HG02588 (cell line): ENCODE measurements at regions not wholly inside any gene's neighbourhood (a gene's known extent, or its start where the extent isn't known, plus 50 kb on each side); places are given as distances from the start of the nearest gene placed in this dataset.

Experiments used
- ATAC-seq: cut with Tn5 transposase; IDR thresholded peaks from one replicate; pipeline ENCODE4 v1.9.1; 2021; ENCODE audit warnings: mild to moderate bottlenecking, moderate library complexity; ENCODE audit not compliant: unreplicated experiment

DNA sequence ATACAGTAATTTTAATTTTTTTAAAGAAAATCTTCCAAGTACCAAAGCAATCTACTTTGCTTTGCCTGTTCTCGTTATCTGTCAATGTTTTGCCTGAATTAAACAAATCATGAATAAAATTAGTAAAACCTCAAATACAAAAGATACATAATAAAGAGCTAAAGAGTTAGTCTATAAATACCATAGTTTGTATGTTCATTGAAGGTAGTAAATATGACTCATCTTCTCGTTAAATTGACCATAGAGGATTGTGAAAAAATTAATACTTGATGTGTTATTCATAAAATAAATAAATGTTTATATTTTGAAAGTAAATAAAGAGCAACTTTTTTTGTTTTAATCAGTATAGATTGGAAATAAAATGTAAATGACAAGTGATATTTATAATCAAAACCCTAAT, 246.5 kb upstream of the PLSCR5 start:
- ATAC-seq, result no peak

DNA sequence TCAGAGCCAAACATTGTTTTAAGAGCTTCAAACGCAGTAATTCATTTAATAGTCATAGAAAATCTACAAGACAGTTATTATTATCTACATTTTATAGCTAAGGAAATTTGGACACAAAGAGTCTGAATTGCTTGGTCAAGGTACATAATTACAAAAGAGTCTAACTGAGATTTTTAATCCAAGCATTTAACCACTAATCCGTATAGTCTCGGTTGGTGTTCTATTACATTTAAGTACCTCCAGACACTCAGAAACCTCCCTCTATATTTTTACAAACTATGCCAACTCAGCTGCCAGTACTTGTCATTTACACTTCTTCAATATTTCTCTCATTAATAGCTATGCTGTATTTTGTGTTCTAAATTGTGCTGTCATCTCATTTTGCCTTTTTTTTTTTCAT, 240.2 kb upstream of the PLSCR5 start:
- ATAC-seq, result no peak

DNA sequence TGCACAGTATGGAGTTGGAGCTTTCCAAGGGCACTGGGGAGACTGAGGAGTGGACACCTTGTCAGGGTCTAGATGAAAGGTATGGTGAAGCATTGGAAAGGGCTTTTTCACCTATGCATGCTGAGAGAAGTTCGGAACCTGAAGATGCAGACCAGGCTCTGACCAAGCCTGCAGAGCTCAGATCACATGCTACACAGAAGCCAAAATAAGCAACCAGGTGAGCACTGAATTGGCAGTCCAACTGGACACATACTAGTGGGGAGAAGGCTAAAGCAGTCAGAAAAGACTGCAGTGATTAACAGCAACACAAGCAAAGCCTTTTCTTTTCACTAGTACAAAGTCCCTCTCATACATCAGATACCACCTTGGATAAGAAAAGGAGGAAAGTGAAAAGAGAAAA, 238.3 kb upstream of the PLSCR5 start:
- no peak for ATAC-seq

DNA sequence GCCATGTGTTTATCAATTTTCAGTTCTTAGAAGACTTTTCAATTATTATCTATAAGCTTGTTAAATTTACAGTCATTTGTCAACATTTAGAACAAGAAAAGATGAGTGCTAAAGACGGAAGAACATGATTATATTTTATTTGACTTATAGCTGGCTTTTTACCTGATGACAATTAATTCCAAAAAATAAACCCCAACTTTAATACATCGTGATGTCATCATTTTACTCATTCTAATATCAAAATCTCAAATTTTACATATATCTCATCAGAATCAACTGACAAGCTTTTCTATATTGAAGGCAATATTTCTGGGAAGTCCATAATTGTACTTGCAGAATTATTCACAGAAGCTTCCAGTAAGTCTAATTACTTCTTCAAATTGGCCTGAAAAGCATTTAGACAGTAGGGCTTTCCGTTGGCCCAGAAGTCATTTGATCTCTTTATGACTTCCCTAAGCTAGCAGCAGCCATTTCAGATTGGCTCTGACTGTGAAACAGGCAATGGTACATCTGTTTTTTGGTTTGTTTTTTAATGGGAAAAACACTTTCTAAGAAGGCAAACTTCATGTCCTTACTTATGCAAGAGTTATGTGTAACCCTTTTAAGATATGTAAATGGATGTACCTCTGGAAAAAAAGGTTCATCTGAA, 234.7 kb upstream of the PLSCR5 start:
- ATAC-seq, result no peak

DNA sequence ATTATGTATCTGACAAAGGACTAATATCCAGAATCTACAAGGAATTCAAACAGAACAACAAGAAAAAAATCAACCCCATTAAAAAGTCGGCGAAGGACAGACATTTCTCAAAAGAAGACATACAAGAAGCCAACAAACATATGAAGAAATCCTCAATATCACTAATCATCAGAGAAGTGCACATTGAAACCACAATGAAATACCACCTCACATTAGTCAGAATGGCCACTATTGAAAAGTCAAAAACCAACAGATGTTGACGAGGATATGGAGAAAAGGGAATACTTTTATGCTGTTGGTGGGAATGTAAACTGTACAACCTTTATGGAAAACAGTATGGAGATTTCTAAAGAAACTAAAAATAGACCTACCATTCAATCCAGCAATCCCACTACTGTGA, 233.1 kb upstream of the PLSCR5 start:
- ATAC-seq, result no peak

DNA sequence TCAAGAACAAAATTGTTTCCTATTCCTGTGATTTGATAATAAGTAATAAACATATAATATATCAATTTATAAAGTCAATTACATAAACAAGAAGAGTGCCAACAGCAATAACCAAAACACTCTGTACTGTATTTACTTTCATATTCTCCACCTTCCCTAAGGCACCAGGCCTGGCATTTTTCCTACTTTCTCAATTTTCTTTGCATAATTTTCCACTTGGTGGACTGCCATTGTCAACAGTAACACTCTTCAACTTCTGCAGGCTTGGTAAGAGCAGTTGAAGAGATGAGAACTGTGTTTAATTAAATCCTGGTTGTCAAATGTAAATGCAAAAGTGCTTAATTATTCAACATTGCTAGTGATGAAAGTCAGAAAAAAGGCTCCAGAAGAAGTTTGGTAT, 229.8 kb upstream of the PLSCR5 start:
- no peak for ATAC-seq

DNA sequence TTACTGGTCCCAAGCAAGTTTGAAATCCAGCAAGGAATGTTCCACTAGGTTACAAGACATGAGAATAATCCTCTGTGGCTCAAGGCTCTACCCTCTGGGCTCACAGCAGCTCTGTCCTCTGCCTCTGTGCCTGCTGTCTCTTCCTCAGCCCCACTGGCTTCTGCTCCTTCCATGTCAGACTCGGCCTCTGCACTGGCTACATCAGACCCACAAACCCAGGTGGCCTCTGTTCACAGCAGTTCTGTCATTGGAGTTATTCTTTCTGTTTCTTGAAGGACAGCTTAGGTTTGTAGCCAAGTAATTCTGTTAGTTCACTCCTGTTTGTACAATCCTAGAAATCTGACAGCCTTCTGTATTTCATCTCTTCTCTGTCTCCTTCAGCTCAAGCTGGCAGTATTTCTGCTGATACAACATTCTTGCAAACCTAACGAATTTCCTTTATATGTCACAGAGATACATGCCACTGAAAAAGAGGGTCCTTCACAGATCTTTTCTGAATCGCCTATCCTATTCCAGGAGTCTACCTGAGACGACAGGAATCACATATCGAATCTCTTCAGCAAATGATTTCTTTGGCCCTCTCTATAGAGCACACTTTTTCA, 227.8 kb upstream of the PLSCR5 start:
- no peak for ATAC-seq

DNA sequence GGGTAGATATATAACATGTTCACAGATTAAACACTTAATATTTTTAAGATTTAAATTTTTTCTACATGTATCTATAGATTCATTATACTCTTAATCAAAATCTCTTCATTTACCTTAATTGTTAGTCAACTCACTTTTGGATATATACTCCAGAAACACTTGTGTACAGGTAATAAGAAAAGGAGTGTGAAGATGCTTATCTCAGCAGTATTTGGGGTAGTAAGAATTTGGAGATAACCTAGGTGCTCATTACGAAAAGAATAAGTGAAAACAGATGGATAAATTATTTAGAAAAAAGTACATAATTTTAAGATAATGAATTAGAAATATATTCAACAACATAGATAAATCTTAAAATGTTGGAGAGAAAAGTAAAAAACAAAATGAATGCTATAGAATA, 226.5 kb upstream of the PLSCR5 start:
- no peak for ATAC-seq

DNA sequence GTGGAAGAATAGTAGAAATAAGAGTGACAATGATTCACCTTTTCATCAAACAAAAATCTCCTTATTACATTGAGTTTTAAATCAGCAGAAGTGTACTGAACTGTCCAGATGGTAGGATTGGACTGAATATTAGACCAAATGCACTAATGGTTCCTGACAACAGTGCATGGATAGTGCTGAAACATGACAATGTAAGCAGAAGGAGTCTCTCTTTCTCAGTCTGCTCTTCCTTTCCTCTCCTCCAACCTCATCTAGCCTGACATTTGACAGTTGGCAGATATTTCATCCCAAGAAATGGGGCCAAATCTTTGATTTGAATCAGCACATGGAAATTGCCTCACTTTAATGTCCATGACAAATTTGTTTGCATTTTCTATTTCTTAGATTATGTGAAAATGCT, 225.1 kb upstream of the PLSCR5 start:
- no peak for ATAC-seq

DNA sequence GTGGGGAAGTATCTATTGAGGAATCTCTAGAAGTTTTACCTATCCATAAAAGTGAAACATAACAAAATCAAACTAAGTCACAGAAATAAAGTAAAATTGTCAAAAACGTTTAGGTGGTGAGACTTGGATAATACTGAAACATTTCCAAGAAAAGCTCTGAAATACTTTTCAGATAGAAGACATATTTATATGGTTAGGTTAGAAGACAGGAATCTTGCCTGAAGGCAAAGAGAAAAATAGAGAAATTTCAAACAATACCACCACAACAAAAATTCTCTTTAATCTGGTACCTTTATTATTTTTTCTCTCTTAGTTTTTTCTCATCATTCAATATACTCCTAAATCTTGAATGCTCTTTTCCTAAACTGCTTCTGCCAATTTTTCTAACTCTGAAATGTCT, 222.7 kb upstream of the PLSCR5 start:
- no peak for ATAC-seq

DNA sequence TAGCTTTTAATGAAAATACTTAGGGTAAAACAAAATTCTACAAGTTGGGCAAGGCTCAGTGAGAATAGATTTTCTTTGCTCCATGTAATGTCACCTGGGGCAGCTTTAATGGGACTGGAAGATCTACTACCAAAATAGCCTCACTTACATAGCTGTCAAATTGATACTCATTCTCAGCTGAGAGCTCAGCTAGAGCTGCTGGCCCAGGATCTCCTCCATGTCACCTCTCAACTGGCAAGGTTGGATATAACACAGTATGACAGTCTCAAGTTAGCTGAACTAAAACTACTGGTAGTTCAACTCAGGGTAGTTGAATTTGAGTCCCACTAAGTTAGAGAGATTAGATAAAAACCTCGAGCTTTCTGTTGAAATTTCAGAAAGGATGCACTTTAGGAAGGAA, 218.5 kb upstream of the PLSCR5 start:
- ATAC-seq, result no peak

DNA sequence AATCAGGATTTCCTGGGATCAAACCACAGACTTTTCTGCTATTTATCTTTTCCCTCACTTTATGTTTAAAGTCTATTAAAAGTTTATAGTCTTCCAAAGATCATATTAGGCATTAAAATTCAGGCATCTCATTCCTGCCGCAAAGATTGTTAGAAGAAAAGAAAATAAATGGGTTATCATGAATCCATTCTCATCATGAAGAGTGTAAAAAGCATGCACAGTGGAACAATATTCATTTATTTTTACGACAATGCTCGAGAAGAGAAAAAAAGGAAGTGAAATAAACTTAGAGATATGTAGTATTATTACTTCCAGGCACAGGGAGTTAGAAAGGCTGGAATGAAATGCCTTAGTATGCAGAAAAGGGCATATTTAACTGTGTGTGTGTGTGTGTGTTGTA, 213.7 kb upstream of the PLSCR5 start:
- no peak for ATAC-seq

DNA sequence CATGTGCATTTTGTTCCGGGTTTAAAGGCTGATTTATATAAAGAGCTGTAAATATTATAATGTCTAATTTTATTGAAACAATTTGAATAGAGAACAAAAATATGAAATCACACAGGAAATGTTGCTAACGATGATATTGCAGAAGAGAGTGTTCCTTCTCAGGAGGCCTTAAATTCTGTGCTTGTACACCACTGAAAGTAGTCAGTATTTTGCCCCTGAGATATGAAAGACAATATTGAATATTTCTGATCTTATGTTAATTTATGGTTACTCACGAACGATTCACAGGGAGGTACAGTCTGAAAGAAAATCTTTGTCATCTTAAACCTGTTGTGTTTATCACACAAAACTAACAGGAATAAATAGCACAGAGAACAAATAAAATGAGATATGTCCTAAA, 213.2 kb upstream of the PLSCR5 start:
- no peak for ATAC-seq

DNA sequence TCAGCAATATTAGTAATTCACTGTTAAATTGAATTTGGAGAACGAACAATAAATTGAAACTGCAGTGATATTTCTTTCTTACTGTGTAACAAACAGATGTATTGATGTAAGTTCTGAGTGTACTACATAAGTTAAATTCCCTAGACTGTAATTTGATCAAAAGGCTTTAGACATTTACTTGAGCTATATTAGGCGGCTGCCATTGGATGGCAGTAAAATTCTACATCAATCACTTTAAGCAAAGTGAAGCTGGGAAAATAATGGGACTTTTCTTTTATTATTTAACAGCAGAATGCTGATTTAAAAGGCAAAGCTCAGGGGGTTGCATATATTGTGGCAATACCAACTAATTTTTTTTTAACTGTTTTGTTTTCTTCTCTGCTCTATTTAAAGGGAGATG, 212.6 kb upstream of the PLSCR5 start:
- no peak for ATAC-seq

DNA sequence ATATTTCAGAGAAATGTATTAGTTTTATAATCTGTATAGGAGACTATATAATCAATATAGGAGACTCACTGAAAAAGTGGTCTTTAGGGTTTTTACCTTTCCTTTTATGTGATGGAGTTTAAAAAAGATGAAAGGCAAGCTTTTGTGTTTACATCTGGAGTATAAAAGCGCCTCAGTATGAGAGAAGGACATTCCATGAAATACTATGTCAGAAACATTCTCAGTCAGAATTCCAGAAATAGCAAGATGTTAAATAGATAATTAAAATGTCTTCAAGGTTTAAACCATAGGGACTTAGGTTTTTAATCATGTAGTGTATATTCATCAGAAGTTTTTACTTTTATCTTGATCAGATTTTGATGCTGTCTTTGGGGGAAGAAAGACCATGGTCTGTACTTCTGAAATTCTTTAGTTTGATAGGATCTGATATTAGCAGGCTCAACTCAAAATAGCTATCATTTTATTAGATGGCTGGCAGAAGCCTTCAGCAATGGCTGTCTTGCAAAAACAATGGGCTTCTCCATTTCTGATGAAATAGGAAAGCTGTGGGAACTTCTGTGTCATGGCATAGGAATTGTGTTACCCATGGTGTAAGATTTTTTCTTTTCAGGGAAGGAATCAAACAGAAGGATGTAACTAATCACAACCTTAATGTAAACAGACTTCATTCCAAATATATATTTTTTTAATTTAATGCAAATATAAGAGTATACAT, 209.6 kb upstream of the PLSCR5 start:
- ATAC-seq, result no peak

DNA sequence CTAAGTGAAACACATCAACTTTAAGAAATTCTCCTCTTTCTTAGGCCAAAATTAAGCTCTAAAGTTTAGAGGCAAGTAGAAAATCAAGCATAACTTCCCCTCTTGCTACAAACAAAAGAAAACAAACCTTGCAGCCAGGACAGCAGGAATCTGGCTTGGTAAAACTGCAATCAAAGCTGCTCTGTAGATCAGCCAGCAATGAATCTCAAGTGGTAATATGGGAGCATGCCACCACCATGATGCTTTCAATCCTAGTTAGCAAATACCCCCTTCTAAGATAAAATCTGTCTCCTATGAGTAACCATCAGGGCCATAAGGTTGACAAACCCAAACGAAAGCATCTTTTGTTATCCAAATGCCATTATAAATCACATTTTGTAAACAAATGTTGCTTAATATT, 208.3 kb upstream of the PLSCR5 start:
- ATAC-seq, result no peak

DNA sequence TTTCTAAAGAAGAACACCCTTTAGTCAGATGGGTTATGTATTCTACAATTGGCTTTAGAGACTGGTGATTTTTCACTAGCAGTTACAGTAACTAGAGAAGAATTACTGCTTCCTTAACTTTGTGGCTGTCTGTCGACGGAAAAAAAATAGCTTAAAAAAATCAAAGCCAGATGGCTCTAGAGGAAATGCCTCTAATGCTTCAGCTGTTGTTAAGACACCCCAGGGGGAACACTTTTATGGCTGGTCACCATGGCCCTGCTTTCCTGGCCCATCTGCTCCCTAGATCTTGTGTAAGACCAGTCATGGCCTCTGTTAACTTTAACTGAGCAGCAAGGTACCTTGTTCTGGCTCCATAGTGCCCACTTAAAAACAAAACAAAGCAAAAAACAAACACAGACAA, 198.6 kb upstream of the PLSCR5 start:
- no peak for ATAC-seq

DNA sequence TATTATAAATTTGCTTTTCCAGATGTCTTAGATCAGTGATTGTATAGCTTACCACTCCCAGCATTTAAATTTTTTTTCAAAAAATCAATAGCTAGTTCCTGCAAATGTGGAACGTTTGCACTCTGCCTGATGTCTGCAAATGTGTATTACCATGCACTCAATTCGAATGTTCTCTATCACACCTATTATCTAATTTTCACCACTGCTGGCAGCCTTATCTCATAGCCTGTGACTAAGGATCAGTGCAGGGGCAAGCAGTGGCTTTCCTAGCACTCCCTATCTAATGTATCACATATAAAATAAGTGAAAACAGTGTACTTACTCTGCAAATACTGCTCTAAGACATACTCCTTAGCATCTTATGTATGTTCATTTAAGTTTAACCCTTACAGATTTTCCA, 196.3 kb upstream of the PLSCR5 start:
- ATAC-seq, result no peak

DNA sequence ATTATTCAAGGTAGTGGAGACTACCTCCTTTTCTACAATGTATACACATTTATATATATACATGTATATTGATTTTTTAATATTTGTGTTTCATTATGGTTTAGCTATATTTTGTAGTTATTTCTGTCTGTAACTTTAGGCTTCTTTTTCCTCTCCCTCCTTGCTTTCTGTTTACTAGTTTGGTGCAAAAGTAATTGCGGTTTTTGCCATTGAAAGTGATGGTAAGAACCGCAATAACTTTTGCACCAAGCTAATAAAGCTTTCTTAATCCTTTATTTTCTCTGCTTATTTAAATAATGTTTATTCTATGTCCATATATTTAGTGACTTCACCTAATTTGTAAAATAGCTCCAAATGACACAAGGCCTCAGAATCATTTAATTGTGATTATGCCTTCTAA, 195.3 kb upstream of the PLSCR5 start:
- ATAC-seq, result no peak

DNA sequence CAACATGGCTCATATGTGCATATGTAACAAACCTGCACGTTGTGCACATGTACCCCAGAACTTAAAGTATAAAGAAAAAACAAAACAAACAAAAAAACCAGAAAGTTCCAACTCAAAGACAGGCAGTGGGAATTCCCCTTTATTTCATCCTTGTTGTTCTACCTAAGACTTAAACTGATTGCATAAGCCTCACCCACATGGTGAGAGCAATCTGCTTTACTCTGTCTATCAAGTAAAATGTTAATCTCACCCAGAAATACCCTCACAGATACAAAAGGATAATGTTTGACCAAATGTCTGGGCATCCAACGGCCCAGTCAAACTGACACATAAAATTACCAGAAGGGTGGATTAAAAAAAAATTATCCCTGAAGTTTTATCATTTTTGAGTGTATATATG, 190.9 kb upstream of the PLSCR5 start:
- ATAC-seq, result no peak

DNA sequence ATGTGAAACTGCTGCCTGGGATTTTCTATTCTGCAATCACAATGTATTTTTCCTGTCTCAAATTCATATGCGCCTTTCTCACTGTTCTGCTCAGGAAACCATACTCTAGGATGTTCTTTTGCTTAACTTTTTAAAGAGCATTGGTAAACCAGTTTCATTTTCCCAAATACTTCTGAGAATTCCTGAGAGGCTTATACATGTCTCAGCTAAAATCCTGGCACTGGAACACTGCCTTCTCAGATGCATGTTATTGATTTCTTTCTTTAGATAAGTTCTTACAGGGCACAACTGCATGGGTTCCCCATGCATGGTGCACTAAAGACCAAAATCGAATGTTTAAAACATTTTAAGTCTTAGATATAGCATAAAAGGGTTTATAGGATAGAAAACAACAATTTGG, 178.3 kb upstream of the PLSCR5 start:
- ATAC-seq, result no peak

DNA sequence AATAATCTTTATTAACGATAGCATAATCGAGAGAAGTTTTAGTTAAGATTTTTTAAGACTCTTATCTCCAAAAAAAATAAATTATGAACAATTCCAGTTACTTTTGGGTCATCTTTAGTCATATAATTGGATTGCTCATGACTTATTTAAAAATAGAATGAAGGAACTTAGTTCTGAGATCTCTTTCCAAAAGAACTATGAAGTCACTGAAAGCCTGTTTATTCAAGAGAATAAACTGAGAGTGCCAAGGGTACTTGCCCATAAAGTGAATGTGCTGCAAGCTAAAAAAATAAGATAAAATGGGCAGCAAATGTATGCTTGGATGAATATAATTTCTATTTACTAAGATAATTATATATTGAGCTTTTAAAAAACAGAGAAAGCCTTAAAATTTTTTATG, 176.5 kb upstream of the PLSCR5 start:
- no peak for ATAC-seq

DNA sequence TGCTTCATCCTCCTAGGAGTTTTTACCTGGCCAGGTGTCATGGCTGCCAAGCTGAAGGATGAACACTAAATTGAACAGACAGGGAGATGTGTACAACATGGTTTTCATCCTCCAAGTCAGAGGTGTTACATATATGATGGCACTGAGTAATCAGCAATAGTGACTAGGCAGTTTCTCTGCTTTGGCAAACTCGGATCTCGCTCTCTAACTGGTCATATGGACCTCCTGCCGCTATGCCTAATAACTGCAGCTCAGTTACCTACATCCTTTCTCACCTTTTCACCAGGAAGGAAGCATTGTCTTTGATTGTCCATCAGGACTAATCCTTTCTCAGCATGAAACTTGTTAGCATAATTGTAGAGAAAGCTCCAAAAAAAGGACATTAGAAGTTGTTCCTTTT, 175.9 kb upstream of the PLSCR5 start:
- ATAC-seq, result no peak
